ENCODE measurements at regions not wholly inside any gene's neighbourhood (a gene's known extent, or its start where the extent isn't known, plus 50 kb on each side); places are given as distances from the start of the nearest gene placed in this dataset.

GRCh38 chr11:128235958-128236357, 351.4 kb downstream of the ETS1 start:
- Histone ChIP-seq H3F3A (replicated peaks; ENCODE audit: low read depth) (no peaks in the 10 kb centered on the region), H3K79me2 (replicated peaks; ENCODE audit: insufficient read depth) (no peaks in the 10 kb centered on the region), H3K9me2 (ENCODE audit: insufficient read depth) (no peaks in the 10 kb centered on the region), H4K20me1 (replicated peaks; ENCODE audit: insufficient read depth) (no peaks in the 10 kb centered on the region), H2AFZ (no peak overlapping the region), H3K27me3 (ENCODE audit: insufficient read depth) (no peaks in the 10 kb centered on the region), H3K36me3 (ENCODE audit: insufficient read depth) (no peaks in the 10 kb centered on the region), H3K4me1 (ENCODE audit: insufficient read depth) (no peaks in the 10 kb centered on the region), H3K27ac (ENCODE audit: low read depth) (no peak overlapping the region), H3K4me3 (no peak overlapping the region), H3K4me2 (no peak overlapping the region)
- ATAC-seq (no peak), DNase-seq (ENCODE audit: low spot score) (no peak)
- Mint-ChIP-seq H3K27me3 (ENCODE audit: insufficient read depth, low read depth, poor library complexity) (peaks cover 2% of the 10 kb centered on the region), H3K9me3 (no peaks in the 10 kb centered on the region; the same call in 2 of the 3 replicates), H3K27ac (peak overlapping the region; percentile 62; the same call in 1 of the 2 replicates), H3K4me3 (no peak overlapping the region), H3K36me3 (ENCODE audit: low read depth) (no peaks in the 10 kb centered on the region), H3K4me1 (no peaks in the 10 kb centered on the region)
- TF ChIP-seq NANOG (IDR thresholded peaks at IDR 0.05; ENCODE audit: borderline replicate concordance) (no peak), ZNF462 (CRISPR knock-in tag; IDR thresholded peaks at IDR 0.05) (no peak), CREB1 (CRISPR knock-in tag; IDR thresholded peaks at IDR 0.05; ENCODE audit: low read depth) (no peak), ZNF114 (CRISPR knock-in tag; IDR thresholded peaks at IDR 0.05) (no peak), JUNB (IDR thresholded peaks at IDR 0.05; ENCODE audit: unreplicated experiment) (no peak), ZNF331 (CRISPR knock-in tag; IDR thresholded peaks at IDR 0.05; ENCODE audit: low read depth) (no peak), EZH2 (IDR thresholded peaks at IDR 0.05; ENCODE audit: low read depth, unreplicated experiment) (no peak), STAT1 (IDR thresholded peaks at IDR 0.05; ENCODE audit: unreplicated experiment) (no peak), EZH2phosphoT487 (IDR thresholded peaks at IDR 0.05; ENCODE audit: unreplicated experiment) (no peak), CTCF (conservative IDR thresholded peaks at IDR 0.05; ENCODE audit: low read depth in 2 of 2) (no peak), POLR2AphosphoS5 (IDR thresholded peaks at IDR 0.05; ENCODE audit: low read depth) (no peak), REST (IDR thresholded peaks at IDR 0.05; ENCODE audit: unreplicated experiment) (no peak), ETS1 (IDR thresholded peaks at IDR 0.05) (no peak)

Measured in GM23338 (cell line).